GM19372 (cell line): ENCODE measurements at regions not wholly inside any gene's neighbourhood (a gene's known extent, or its start where the extent isn't known, plus 50 kb on each side); places are given as distances from the start of the nearest gene placed in this dataset.
"Not testable (repeated sequence)": the region's sequence is repeated elsewhere in the genome, so short reads cannot be mapped to it uniquely, and the experiment has no call there.

Experiments
- ATAC-seq: cut with Tn5 transposase; IDR thresholded peaks from one replicate; pipeline ENCODE4 v1.9.1; 2021; ENCODE audit warnings: mild to moderate bottlenecking, low read depth, moderate library complexity; ENCODE audit not compliant: unreplicated experiment

DNA sequence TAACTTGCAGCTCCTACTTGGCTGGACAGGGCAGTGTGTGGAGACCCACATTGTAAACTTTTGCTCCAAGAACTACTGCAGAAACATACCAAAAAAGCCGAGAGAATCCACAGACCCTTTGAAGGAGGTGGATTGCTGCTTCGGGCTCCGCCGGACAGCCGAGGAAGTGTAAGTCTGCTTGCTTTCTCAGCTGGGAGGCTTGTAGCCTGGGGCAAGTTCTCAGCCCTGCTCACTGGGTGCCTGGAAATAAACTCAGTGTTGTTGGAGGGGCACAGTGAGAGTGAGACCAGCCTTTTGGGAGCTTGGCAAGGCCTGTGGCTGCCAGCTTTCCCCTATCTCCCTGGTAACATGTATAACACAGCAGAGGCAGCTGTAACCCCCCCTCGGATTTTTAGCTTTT is 215.6 kb downstream of the SYK start:
- ATAC-seq = no peak

GRCh38 chr9:91019871-91020270 is 218.3 kb downstream of the SYK start:
- not testable (repeated sequence) for ATAC-seq

GRCh38 chr9:91021656-91022055 is 220.0 kb downstream of the SYK start:
- not testable (repeated sequence) for ATAC-seq

DNA sequence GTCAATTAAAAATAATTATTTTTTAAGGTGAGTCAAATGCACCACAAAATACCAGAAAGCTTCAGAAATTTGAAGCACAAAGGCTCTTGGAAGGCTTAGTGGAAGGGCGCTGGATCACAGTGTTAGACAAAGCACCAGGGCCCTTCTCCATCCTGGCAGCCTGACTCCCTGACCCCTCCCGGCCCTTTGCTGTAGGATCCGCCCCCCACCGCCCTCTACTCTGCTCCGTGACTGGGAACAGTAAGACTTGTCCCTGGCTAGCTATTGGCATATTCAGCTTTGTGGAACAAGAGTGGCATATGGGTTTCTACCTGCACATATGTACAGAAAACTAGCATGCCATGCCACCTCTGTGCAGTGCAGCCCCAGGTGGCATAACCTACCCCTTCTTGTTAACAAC is 222.1 kb downstream of the SYK start:
- ATAC-seq = no peak

- no peak for ATAC-seq
These were observed 223.2 kb downstream of the SYK start for GRCh38 chr9:91024841-91025240.

DNA sequence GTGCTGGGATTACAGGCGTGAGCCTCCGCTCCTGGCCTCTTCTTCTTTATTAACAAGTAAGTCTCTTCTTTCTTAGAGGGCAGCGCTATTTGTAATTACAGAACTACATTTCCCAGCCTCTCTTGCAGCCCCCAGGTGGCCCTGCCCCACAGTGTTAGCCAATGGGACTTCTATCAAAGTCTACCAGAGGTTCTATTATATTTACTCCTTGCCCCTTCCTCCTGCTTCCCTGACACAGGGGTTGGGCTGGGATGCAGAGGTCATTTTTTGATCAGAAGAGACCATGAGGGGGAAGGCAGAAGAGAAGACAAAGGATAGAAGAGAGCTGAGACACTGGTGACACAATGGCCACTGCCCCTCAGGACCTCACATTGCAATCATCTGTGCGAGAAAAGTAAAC is 224.2 kb downstream of the SYK start:
- ATAC-seq = no peak

DNA sequence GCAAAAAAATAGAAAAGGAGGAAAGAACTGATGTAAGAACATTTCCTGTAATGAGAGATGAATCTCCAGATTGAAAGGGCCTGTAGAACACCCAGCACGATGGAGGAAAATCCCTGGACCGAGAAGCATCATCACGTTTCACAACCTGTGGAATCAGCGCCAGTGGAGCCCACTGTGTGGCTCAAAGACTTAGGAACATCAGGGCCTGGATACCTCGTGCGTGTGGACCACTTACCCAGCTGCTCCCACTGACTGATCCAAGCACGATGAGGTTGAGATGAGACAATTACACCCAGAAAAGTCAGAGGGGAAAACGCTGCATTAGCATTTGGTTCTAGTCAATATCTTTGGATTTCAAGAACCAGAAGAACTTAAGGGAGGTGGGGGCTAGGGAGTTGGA is 224.6 kb downstream of the SYK start:
- no peak for ATAC-seq

- no peak for ATAC-seq
These were observed 225.4 kb downstream of the SYK start for GRCh38 chr9:91027005-91027404.

DNA sequence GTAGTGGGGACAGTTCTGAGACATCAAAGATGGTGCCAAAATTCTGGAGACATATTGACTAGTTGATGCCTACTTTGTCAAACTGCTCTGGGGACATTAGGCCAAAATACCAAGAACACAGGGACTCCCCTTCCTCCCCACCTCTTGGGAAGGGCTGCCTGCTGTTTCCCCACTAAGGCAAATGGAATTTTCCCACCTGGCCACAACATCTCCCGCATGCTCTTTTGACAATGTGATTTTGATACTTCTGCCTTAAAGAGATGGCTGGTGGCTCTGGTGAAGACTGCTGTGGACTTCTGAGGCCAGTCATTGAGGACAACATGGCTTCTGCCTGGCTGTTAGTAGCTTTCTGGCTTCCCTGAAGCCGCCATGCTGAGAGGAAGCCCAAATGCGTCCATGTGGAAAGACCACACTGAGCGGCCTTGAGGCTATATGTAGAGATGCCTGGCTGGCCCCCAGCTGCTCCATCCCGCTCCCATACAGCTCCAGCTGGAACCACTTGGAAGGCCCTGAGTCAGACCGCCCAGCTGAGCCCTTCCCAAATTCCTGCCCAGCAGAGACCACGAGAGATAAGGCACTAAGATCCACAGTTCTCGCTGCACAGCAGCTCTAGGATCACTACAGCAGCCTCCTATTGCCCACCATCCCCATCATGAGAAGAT is 226.7 kb downstream of the SYK start:
- no peak for ATAC-seq

DNA sequence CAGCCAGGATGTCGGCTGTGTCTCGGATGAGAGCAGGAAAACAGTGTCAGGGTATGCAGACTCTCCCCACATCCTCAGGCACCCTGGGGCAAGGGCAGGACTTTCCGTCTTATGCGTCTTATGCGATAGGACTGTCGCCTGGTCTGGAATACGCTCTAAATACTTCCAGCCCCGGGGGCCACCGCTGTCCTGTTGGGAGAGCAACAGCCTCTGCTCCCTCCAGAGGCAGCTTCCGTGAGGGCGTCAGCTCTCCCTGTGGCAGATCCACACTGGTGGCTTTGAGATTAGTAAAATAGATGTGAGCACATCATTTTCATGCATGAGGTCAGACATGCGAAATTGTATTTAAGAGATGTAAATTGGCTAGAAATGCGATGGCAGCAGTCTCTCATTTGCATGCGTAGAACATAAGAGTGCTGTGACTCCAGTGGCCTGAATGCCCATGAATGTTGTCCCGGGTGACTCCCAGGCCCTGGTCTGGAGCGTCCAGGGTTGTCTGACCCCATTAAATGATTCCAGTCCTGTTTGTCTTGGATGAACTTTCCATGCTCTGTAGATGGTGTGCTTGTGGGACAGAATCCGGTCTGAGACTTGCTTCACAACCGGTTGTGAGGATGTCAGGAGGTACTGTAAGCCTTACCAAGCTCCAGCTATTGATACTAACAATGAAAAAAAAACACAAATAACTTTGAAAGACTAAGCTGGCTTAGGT is 228.2 kb downstream of the SYK start:
- ATAC-seq = no peak

GRCh38 chr9:91032121-91032531 is 230.5 kb downstream of the SYK start:
- no peak for ATAC-seq

DNA sequence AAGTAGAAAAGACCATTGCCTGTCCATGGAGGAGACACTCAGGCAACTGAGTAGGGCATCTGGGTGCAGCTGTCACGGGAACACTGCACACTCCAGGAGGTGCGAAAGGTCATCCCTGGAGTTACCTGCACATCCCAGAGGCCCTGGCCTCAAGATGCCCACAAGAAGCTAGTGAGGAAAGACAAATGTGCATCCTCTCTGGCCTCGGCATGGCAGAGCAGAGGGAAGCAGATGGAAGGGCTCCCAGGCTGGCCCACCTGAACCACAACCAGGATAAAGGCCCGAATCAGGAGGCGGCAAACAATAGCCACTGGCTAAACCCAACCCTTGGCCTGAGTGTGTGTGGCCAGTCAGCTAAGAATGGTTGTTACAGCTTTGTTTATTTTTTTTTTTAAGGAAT is 231.7 kb downstream of the SYK start:
- no peak for ATAC-seq

GRCh38 chr9:91033797-91034196 is 232.2 kb downstream of the SYK start:
- ATAC-seq = no peak

DNA sequence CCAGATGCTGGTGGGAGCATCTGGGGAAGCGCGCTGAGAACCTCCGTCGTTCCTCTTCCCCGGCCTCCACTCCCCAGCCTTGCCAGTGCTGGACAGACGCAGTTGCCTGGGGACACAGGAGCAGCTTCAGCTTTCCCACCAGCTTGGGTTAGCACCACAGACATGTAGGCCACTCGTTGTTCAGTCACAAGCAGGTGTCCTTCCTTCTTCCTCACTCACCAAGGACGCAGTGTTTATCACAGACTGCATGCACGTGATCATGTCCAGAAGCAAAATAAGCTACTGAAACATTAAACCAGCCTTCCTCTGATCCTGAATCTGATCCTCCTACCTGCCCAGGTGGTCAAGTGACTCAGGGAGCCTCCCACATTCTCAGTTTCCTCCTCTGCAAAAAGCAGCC is 232.9 kb downstream of the SYK start:
- no peak for ATAC-seq

GRCh38 chr9:91034976-91035824 is 233.6 kb downstream of the SYK start:
- ATAC-seq = no peak

- ATAC-seq = no peak
These were observed 234.2 kb downstream of the SYK start for GRCh38 chr9:91035825-91036208.

DNA sequence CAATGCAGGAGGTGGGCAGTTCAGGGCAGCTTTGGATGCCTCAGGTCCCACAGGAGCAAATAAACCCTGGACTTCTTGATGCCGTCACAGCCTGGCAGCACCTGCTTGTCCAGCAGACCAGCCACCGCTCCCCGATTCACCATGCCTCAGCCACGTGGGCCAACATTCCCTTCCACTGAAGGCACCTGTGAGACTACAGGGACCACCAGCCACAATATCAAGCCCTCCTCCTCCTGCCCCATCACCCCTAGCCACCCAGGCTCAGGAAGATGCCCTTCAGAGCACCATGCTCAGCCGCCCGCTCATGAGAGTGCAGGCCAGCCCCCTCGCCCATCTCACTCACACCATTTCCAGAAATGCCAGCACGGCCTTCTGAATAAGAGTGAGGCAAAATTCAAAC is 234.7 kb downstream of the SYK start:
- ATAC-seq = no peak

DNA sequence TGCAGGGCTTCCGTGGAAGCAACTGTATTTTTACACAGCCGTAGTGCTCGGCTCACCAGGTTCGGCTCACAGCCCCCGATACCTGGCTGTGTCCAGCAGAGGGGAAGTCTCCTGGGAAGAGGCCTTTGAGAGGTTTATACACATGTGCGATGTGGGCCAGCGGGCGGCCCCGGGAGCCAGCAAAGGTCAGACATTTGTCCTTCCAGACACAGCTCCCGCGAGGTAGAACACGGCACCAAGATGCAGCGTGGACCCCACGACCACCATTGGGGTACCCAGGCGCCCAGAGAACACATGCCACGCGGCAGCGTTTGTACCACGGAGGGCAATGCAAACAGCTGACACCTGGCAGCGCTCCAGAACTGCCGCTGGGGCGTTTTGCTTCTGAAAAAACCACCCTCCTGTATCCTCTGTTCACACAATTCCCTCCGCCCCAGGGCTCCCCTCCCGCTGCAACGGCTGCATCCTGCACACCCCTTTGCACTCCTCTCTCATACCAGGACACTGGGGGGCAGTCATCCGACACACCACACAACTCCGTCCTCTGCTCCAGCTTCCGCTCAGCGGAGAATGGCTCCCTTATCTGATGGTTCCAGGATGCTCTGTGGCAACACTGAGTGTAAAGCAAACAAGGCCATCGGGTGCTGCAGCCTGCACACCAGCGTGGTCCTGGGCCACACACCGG is 235.3 kb downstream of the SYK start:
- ATAC-seq = no peak

GRCh38 chr9:91037511-91038482 is 236.2 kb downstream of the SYK start:
- no peak for ATAC-seq
